GM18861 (cell line): ENCODE measurements at regions not wholly inside any gene's neighbourhood (a gene's known extent, or its start where the extent isn't known, plus 50 kb on each side); places are given as distances from the start of the nearest gene placed in this dataset.

ENCODE experiments used
- ATAC-seq: cut with Tn5 transposase; IDR thresholded peaks from one replicate; pipeline ENCODE4 v1.9.1; 2021; ENCODE audit not compliant: unreplicated experiment

DNA sequence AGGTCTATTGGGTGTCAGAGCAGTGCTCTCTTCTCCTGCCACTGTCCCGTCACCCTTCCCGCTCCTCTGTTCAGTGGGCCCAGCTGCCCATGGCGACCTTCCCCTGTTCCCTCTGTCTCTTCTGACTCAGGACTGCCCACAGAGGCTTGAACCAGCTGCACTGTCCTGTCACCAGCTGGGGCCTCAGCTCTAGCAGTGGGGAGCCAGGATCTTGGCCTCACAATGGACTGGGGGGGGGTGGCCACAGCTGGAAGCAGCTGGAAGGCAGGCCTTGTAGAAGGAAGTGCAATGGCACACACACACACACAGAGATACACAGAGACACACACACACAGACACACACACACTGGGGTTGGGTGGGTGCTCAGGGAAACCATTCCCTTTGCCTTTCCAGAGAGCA lies 114.0 kb upstream of the PJA1 start:
- no peak for ATAC-seq

DNA sequence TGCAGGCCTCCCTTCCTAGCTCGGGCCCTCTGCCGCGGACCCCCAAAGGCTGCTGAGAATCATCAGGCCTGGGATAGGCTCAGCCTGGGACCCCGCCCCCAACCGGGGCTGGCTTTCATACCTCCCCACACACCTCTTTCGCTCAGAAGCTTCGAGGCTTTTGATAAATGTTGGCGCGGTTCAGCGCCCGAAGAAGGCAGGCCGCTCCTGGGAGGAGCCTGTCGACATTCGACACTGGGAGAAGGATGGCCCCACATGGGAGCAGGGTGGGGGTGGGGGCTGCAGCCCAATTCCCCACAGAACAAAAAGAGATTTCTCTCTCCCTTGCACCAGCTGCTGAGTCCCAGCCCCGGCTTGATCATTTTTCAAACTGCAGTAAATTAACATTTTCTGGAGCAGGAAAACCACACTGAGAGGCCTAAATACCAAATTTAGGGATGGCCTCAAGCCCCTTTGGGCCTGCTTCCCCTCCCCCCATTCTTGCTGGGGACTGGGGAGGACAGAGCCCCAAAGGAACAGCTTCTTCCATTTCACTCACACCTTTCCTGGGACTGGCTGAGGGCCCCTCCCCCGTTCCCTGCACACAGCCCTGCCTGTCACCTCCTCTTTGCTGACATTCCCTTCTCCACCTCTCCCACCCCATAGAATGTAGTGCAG lies 112.9 kb upstream of the PJA1 start:
- ATAC-seq: no peak

DNA sequence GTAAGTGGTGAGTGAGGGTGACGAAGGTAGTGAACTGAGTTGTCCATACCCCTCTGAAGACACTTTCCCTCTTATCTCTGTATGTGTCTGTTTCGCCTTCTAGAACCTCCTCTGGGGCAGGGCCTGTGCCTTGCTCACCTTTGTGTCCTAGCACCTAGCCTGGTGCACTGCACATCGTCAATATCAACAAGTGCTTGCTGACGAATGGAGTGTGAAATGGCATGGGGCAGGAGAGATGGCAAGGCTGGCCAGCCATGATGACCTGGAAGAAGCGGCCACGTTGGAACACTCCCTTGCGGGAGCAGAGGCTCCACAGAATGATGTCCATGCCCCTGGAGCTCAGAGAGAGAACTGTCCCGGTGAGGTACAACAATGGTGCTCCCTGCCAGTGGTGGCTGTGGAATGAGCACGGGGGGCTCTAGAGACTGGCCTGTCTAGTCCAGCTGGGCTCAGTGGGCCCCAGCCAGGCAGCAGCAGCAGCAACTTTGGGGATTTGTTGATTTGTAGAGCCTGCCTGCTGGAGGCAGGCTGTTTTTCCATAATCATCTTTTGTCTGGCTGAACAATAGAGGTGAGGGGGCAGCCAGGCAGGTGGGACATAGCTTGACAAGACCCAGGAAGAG lies 112.2 kb upstream of the PJA1 start:
- no peak for ATAC-seq

DNA sequence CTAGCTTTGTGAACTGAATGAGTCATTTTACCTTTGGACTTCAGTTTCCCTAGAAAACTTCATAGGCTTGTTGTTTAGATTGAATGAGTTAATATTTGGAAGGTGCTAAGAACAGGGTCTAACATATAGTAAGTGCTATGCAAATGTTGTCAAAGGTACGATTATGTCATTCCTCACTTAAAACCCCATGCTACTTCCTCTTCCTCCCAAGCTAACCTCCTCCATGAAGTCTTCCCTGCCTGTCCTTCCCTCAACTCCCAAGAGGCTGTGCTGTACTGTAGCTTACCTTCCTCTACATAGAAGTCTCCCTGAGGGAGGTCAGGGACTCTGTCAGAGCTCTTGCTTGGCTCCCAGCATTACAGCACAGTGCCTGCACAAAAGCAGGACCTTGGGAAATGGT lies 103.4 kb upstream of the PJA1 start:
- ATAC-seq: no peak

DNA sequence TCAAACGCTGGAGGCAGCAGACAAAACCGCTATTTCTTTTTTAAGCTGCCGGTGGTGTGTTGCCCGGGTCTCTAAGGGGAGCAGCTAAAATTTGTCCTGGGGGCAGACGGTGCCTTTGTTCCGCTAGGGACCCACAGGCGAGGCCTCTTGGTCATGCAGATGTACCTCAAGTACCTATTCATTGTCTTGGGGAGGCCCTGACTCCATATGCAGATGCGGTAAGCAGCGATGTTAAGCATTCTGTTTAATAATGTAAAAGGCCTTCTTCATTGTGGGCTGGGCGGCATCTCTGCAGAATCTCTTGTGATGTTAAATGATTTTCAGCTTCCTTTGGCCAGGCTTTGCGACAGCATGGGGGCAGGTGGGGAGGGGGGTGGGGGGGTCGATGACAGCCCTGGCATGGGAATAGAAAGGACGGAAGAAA lies 98.9 kb upstream of the PJA1 start:
- no peak for ATAC-seq

DNA sequence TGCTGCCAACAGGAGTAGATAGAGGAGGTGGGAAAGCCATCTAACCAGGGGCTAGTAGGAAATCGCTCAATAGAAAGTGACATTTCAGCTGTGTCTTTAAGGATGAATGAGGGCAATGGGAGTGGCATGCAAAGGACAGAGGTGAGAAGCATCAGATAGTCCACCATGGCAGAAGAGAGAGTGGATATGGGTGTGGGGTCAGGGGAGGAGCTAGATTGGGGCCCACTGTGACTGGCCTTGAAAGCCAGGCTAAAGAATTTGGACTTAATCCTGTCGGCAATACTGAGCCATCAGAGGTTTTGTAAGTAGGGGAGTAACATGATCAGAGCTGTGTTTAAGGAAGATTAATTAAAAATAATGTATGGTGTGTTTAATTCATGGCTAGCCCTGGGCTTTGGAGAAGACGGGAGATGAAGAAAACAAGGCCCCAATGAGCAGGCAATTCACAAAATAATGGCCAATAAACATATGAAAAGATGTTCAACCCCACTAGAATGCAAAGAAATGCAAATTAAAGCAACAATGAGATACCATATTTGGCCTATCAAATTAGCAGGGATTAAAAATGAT lies 98.1 kb upstream of the PJA1 start:
- ATAC-seq: no peak

DNA sequence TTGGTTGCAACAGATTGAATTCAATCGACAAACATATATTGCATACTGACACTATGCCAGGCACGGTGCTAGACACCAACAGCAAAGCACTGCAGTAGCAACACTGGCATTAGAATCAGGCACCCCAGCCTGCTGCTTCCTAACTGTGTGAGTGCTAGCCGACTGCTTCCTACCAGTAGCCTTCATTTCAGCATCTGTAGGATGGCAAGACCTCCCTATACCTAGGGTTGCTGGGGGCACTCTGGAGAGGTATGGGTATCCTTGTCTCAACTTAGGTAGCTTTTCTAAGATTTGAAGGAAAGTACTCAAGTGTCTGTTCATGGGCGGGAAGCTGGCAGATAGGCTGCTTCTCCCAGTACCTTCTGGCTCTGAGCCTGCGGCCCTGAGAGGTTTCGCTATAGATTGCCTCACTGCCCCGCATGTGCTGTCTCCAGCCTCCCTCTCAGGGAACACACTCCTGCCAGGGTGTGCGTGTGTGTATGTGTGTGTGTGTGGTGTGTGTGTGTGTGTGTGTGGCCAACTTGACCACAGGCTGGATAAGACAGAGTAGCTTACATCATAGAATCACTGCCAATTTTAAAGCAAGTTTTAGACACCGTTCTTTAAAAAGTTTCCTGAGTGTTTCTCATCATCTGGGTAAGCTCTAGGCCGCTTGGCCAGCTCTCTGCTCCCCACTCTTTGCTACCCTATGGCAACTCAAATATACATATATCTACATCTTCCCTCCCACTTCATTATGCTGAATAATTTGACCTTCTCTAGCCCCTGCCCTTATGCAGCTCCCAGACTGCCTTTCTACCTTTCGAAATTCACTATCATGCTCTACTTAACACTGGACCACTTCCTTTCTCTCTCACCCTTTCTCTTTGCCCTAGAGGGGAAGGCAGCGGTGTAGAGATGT lies 97.0 kb upstream of the PJA1 start:
- ATAC-seq: no peak

DNA sequence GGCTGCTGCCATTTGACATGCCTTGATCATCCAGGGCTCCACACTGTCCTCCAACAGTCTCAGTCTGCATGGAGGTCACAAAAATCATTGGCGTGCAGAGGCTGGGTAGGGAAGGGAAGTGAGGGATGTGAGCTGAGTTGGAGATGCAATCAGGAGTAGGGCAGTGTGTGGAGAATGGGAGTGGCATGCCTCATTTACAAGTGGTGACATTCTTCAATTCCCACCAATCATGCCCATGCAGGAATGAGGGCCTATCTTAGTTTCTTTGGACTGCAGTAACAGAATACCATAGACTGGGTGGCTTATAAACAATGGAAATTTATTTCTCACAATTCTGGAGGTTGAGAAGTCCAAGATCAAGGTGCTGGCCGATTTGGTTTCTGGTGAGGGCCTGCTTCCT lies 94.9 kb upstream of the PJA1 start:
- no peak for ATAC-seq

DNA sequence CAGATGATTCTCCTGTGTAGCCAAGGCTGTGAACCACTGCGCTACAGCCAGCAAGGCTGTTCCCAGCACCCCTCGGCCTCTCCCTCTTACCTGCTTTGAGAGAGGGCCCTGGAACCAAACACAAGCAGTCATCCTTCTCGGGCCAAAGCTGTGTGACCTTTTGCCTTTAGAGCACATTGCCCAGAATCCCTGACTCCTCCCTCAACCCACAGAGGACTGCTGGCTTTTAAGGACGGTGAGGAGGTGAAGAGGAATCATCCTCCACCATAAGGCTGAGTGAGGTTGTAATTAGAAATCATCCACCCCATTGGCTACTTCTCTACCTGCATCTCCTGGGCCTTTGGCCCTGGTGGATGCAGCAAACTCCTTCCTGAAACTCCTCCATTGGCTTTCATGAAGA lies 93.6 kb upstream of the PJA1 start:
- ATAC-seq: no peak

DNA sequence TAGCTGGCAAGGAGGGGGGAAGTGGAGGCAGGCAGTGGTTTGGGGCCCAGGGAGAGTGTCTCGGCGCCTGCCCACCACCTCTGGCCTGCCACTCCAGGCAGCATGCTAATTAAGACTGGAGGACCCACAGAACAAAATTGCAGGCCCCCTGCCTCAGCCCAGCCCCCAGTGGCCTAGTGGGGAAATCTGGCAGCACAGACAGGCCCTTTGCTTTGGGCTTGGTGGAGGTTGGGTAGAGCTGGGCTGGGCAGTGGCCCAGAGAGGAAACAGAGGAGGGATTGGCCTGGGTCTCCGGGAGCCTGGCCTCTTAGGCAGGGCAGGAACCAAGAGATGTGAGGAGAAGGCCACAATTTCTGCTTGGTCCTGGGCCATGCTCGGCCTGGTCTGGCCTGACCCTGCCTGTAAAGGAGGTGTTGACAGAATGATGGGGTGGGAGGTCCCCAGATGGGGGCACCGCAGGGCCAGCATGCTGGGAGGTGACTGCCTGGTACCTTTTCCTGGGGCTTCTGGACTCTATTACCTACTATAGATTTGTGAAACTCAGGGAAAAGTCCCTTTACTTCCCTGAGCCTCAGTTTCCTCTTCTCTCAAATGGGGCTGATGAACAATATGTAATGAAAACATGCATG lies 92.4 kb upstream of the PJA1 start:
- no peak for ATAC-seq

DNA sequence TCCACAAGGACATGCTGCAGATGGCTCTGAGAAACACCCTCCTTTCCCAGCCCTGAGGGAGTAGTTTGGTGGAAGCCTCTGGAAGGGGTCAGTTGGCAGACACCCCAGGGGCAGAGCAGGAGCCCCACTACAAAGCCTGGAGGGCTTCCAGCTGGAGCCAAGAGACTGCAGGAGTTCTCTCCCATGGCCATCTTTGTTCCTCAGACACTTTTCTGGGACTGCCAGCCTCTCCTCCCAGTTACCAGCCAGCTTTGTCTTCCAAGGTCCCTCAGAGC lies 91.0 kb upstream of the PJA1 start:
- no peak for ATAC-seq

DNA sequence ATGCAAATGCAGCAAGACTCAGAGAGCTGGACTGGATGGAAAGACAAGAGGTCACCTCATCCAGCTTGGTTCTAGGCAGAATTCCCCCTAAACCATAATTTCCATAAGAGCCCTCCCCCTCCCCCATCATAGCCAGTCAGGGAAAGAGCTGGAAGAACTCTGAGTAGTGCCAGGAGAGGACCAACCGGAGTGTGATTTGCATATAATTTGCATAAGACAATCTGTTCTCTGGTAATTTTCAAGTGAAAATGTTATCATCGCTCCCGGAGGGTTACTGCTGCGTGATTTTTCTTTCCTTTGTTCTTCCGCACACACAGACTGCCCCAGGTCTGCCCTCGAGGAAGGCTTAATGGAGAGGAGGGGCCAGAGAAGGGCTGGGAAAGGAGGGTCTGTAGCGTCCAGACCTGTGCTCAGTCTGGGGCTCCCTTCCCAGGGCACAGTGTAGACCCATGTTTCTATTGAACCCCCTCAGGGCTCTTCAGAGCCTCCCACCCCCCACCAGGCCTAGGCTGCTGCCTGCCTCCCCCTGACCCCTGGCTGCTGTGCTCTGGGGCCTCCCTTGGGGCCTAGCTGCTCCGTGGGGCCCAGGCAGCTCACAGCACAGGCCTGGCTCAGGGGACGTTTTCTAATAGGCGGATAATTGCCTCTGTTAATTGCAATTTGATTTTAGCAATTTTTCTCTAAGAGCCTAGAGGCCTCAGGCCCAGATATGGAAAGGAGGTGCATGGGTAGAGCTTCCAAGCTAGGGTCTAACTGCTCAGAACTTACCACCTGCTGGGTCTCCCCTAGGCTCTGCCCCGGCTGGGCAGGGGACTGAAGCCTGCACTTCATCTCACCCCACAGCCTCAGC lies 90.4 kb upstream of the PJA1 start:
- ATAC-seq: no peak

DNA sequence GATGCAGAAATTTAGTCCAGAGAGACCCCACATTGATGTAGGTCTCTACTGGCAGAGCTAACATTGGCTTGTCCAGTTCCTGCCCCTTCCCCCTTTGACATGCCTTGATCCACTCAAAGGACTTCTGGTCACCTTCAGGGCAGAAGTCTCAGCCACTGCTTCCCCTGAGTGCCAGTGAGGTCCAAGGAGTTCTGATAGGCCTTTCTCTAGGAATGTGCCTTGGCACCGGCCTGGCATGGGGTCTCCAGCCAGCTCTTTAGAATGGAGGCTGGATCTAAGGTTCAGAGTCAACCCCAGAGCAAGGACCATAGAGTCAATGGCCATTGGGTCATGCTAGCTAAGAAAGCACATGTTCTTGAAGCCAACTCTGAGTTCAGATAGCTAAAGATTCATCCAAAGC lies 88.6 kb upstream of the PJA1 start:
- no peak for ATAC-seq

DNA sequence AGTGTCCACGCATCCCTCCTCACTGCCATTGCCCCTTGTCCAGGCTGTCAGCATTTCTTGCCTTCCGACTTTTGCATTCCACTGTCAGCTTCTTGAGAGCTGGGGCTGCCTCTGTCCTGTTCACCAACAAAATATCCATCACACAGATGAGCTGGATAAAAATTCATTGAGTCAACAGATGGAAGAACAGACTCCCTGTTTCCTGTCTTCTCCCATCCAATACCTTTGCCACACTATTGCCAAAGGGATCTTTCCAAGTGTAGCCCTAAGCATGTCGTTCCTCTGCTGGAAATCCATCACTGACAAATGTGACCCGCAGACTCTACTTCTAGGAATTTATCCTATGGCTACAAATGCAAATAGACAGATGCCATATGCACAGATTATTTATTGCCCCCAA lies 78.0 kb upstream of the PJA1 start:
- no peak for ATAC-seq

DNA sequence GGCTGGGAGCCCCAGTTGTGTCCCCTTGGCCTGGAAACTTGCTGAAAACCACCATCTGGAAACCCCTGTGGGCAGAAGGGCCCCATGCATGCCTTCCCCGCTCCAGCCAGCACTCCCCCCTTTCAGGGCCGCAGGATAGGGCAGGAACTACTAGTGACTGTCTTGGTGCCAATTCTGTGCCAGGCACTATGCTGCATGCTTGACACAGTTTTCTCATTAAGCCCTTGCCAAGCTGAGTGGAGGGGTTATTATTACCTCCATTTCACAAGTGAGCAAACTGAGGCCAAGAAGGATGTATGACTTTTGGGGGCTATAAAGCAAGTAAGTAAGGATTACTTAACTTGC lies 73.6 kb upstream of the PJA1 start:
- no peak for ATAC-seq

DNA sequence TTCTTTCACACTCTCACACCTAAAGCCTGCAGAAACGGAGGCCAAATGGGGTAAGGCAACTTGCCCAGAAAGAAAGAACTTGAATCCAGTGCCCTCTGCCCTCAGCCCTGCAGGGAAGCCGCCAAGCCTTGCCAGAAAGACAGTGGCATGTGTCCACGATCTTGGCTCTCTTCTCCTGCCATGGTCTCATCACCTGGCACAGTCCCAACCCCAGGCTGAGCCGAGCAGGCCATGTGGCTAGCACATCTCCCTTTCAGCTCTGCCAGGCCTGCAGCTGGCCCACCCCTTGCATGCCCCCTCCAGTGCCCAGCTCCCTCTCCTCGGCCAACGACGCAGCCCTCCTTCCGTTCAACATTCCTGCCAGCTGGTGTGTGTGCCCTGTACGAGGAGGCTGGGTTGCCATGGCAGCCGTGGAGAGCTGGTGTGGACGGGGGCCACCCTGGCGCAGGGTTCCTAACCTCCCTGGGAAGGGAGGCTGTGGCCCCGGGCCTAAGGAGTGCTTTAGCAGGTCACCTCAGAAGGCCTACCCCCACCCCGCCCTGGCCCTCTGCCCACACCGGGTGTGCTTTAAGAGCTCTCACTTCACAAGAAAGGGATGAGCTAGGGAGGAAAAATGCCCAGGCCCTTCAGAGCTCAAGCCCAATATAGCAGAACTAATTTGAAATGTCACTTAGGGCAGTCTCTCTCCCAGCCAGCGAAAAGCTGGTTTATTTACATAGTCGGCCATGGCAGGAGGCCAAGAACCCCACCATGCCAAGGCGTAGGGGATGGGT lies 73.0 kb upstream of the PJA1 start:
- no peak for ATAC-seq

DNA sequence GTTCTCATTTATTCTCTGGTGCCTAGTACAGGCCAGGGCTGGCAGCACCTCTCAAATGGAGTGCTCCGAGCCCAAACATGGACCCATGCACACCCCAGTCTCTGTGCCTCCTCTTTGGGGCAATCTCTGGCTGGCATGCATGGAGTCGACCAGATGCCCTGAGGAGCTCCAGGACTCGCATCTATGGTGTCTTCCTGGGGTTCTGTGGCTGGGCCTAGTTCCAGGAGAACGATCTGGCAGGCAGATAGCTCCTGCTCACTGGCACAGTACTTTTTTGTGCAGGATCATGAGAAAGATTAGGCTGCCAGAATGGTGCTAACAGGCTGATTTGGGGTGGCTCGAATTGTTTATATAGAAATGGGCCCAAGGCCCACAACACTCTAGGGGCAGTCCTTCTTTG lies 72.0 kb upstream of the PJA1 start:
- ATAC-seq: no peak

DNA sequence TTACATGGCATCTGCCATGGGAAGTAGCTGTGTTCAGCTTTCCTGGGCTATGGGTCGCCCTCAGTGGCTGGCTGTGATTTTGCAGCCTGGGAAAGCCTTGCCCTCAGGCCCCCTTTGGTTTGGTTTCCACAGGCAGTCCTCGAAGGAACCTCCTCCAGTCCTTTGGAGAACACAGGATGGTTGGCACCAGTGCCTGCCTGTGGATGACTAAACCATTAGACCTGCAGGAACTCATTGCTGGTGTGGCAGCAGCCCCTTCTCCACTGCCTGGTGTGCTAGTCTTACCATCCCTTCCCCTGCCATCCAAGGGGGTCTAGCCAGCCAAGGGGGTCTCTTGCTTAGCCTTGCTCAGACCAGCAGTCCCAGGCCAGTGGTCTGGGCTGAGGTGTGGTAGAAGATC lies 71.4 kb upstream of the PJA1 start:
- ATAC-seq: no peak

DNA sequence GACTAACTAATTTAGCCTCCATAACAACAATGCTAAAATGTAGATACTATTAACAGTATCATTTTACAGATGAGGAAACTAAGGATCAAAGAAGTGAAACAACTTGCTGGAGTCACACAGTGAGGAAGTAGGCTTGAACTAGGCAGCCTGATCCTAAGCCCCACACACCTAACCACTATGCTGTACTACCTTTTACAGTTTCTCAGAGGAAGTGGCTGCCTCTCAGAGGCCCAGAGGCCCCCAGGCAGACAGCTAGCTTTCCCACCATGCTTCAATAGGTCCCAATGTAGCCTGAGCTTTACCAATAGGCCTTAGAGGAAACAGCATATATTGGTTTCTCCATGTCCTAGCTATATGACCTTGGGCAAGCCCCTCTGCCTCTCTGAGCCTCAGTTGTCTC lies 69.4 kb upstream of the PJA1 start:
- ATAC-seq: no peak

DNA sequence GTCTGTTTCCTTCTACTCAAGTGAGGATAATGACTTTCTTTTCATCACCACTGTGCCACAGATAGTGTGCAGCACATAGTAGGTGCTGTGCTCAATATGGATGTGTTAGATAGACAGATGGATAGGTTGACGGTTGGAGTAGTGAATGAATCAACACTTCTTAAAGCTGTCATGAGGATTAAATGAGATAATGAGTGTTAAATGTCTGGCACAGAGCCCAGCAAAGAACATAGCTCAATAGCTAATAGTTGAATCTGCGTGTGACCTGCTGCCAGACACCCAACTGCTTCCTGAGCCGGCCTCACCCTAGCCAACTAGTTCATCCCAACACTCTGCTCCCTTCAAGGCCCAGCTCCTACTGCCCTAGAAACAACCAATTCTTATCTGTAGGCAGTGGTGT lies 67.7 kb upstream of the PJA1 start:
- no peak for ATAC-seq
